K562 (cell line): ENCODE measurements at regions not wholly inside any gene's neighbourhood (a gene's known extent, or its start where the extent isn't known, plus 50 kb on each side); places are given as distances from the start of the nearest gene placed in this dataset.

Experiments used
- ATAC-seq: fragments of 200-7000 bp; cut with Tn5 transposase; 3 replicates; pipeline ENCODE4 v1.9.1; 2020; ENCODE audit warnings: moderate library complexity
- BruUV-seq: library from RNA; stranded (reverse); fragments of 400-500 nt; replicated peaks from 2 replicates; lab custom pipeline; 2021; lab: Mats Ljungman, UMichigan
- CTCF ChIA-PET: fragments of 300-600 bp; formaldehyde crosslinking; extraction: SDS; loops from one replicate; lab custom pipeline; 2021; ENCODE audit warnings: low intra/inter-chr PET ratio; lab: Yijun Ruan, JAX
- POLR2A ChIA-PET: fragments of 300-600, 350-650 bp; sonication (Branson Sonifier 250); formaldehyde crosslinking; extraction: SDS; loops from one replicate; lab custom pipeline; 2021; ENCODE audit warnings: antibody characterized with exemption, inconsistent platforms; lab: Yijun Ruan, JAX
- DNase-seq, 4 experiments: peaks; one replicate each; pipeline versions ENCODE4 v3.0.0 to v3.0.0-alpha.2; 2011 to 2018; ENCODE audit warnings: low spot score in 3 of 4, mixed read lengths in 3 of 4; ENCODE audit errors: extremely low read depth in 1 of 4
- FAIRE-seq: peaks from 2 replicates; lab custom pipeline; 2011; peaks lifted over from hg19 to GRCh38; lab: Jason Lieb, UNC
- H2AFZ ChIP-seq: 2 replicates; pipeline ENCODE4 v1.6.0; 2011; ENCODE audit warnings: low read depth, low read length, control low read depth, inconsistent platforms
- H3K27ac ChIP-seq: fragments of 200-600 bp; 3 replicates; pipeline ENCODE4 v1.8.0; 2011; ENCODE audit warnings: low read depth, mild to moderate bottlenecking, control low read depth, inconsistent platforms, low read length, moderate library complexity, mixed read lengths; ENCODE audit errors: extremely low read depth
- H3K27me3 ChIP-seq, 2 experiments: fragments of 300-600 bp in 1 of 2; 2 replicates in 1 of 2; 3 replicates in 1 of 2; pipeline versions ENCODE4 v1.6.0 to v1.8.0; 2011; ENCODE audit warnings: inconsistent platforms in 2 of 2, low read length in 2 of 2, mild to moderate bottlenecking in 1 of 2, mixed read lengths in 1 of 2, moderate library complexity in 1 of 2; ENCODE audit not compliant: control insufficient read depth in 2 of 2, insufficient read depth in 2 of 2
- H3K36me3 ChIP-seq: fragments of 300-600 bp; 3 replicates; pipeline ENCODE4 v1.8.0; 2011; ENCODE audit warnings: mild to moderate bottlenecking, low read length, inconsistent platforms; ENCODE audit not compliant: control insufficient read depth, insufficient read depth
- H3K4me1 ChIP-seq, 2 experiments: fragments of 200-600 bp in 1 of 2; replicated peaks in 1 of 2; 2 replicates in 1 of 2; 3 replicates in 1 of 2; pipeline versions ENCODE4 v1.5.1 to v1.8.0; 2011; ENCODE audit warnings: inconsistent platforms in 2 of 2, low read length in 2 of 2, mild to moderate bottlenecking in 1 of 2, mixed read lengths in 1 of 2, moderate library complexity in 1 of 2; ENCODE audit not compliant: control insufficient read depth in 2 of 2, insufficient read depth in 2 of 2
- H3K4me2 ChIP-seq: 2 replicates; pipeline ENCODE4 v1.6.1; 2011; ENCODE audit warnings: low read length, control low read depth, inconsistent platforms, mixed read lengths; ENCODE audit not compliant: insufficient read depth
- H3K4me3 ChIP-seq: fragments of 200-600 bp; sonication (generic), shearing (Covaris generic); 2 replicates; pipeline ENCODE4 v1.5.1; 2016; ENCODE audit warnings: control low read depth, inconsistent platforms
- H3K79me2 ChIP-seq: fragments of 200-600 bp; 3 replicates; pipeline ENCODE4 v1.8.0; 2011; ENCODE audit warnings: low read length, inconsistent platforms; ENCODE audit not compliant: control insufficient read depth, insufficient read depth
- H3K9ac ChIP-seq, 2 experiments: 2 replicates each; pipeline versions ENCODE4 v1.6.0 to v1.6.1; 2011; ENCODE audit warnings: low read depth in 2 of 2, low read length in 2 of 2, control low read depth in 1 of 2, inconsistent platforms in 1 of 2, mild to moderate bottlenecking in 1 of 2, mixed read lengths in 1 of 2; ENCODE audit not compliant: insufficient read depth in 1 of 2
- H3K9me1 ChIP-seq: one replicate; pipeline ENCODE4 v1.6.0; 2011; ENCODE audit warnings: inconsistent platforms, mild to moderate bottlenecking, low read length, moderate library complexity; ENCODE audit not compliant: control insufficient read depth, insufficient read depth
- H3K9me3 ChIP-seq: replicated peaks from 2 replicates; pipeline ENCODE4 v1.5.1; 2011; ENCODE audit warnings: low read depth, low read length, inconsistent platforms; ENCODE audit not compliant: control insufficient read depth, insufficient read depth
- H4K20me1 ChIP-seq: replicated peaks from 2 replicates; pipeline ENCODE4 v1.6.1; 2011; ENCODE audit warnings: low read length, inconsistent platforms, mixed read lengths; ENCODE audit not compliant: control insufficient read depth, insufficient read depth
- BMI1 ChIP-seq: fragments of 150-350 bp; IDR thresholded peaks from 2 replicates; pipeline ENCODE4 v1.6.1; 2014; ENCODE audit warnings: low read length
- CEBPB ChIP-seq: fragments of 450-650 bp; IDR thresholded peaks from 2 replicates; pipeline ENCODE4 v1.6.1; 2016; ENCODE audit warnings: missing genetic modification characterization, missing compliant biosample characterization
- HMGXB4 ChIP-seq: sonication (generic); formaldehyde crosslinking; IDR thresholded peaks from 2 replicates; pipeline ENCODE4 v1.8.1; 2023; ENCODE audit warnings: mild to moderate bottlenecking, missing genetic modification reagents
- NONO ChIP-seq, 2 experiments: fragments of 200-400 bp in 1 of 2; fragments of 450-650 bp in 1 of 2; formaldehyde crosslinking in 1 of 2; IDR thresholded peaks; 2 replicates each; pipeline ENCODE4 v1.6.1; 2017; ENCODE audit warnings: low read depth in 2 of 2, mild to moderate bottlenecking in 2 of 2, moderate library complexity in 2 of 2, low read length in 1 of 2
- PRDM10 ChIP-seq: fragments of 450-650 bp; IDR thresholded peaks from 2 replicates; pipeline ENCODE4 v1.6.1; 2018; ENCODE audit not compliant: partially characterized antibody
- ZBTB8A ChIP-seq: fragments of 450-650 bp; IDR thresholded peaks from 2 replicates; pipeline ENCODE4 v1.6.1; 2018; ENCODE audit warnings: mild to moderate bottlenecking, moderate library complexity; ENCODE audit not compliant: partially characterized antibody
- ZNF311 ChIP-seq: fragments of 250-450 bp; sonication (Bioruptor Pico); IDR thresholded peaks from 2 replicates; pipeline ENCODE4 v1.4.0; 2020; ENCODE audit warnings: mild to moderate bottlenecking, moderate library complexity
- ZNF398 ChIP-seq: fragments of 250-450 bp; sonication (Bioruptor Pico); IDR thresholded peaks from 2 replicates; pipeline ENCODE4 v1.8.0; 2021; ENCODE audit warnings: moderate library complexity, mild to moderate bottlenecking, inconsistent platforms
- ZNF436 ChIP-seq: fragments of 250-450, 450-650 bp; sonication (Bioruptor Pico); formaldehyde crosslinking; IDR thresholded peaks from 2 replicates; pipeline ENCODE4 v1.7.0; 2020; ENCODE audit warnings: mild to moderate bottlenecking
- ZNF449 ChIP-seq: fragments of 250-450 bp; sonication (Bioruptor Pico); IDR thresholded peaks from 2 replicates; pipeline ENCODE4 v1.8.0; 2022; ENCODE audit warnings: moderate library complexity, mild to moderate bottlenecking, inconsistent platforms
- ZNF655 ChIP-seq: fragments of 250-450 bp; sonication (Bioruptor Pico); IDR thresholded peaks from 2 replicates; pipeline ENCODE4 v1.5.0; 2021
- ZSCAN29 ChIP-seq: fragments of 450-650 bp; IDR thresholded peaks from 2 replicates; pipeline ENCODE4 v1.6.1; 2017
- WGBS: fragments of 100-300 bp; shearing (Covaris generic); methylation state at CpG from one replicate; pipeline ENCODE4 v1.1.6; 2016; ENCODE audit warnings: low coverage, mixed read lengths; ENCODE audit not compliant: insufficient coverage; ENCODE audit errors: missing lambda C conversion rate; 5-methylcytosine and 5-hydroxymethylcytosine counted together
- in situ Hi-C: fragments of 300-500 bp; cut with MboI; formaldehyde crosslinking; loops from 4 replicates; pipeline ENCODE4 v1.15.0; 2018; ENCODE audit warnings: inconsistent platforms, mixed read lengths
- intact Hi-C: fragments of 100-400 bp; cut with micrococcal nuclease; formaldehyde crosslinking; loops from 2 replicates; pipeline ENCODE4 v1.14.2; 2022

- in situ Hi-C loops, result no loop called here
- Histone ChIP-seq H3K27ac (no peak overlapping the region), H4K20me1 (no peaks in the 10 kb centered on the region), H3K27me3 (no peaks in the 10 kb centered on the region), H3K4me2 (no peak overlapping the region), H3K4me3 (no peak overlapping the region), H3K36me3 (no peaks in the 10 kb centered on the region), H3K9me3 (no peaks in the 10 kb centered on the region), H3K79me2 (no peaks in the 10 kb centered on the region), H3K9ac (no peak overlapping the region), H3K4me1 (no peaks in the 10 kb centered on the region), H2AFZ (no peak overlapping the region), H3K9me1 (no peaks in the 10 kb centered on the region)
- intact Hi-C loops, result no loop called here
- no peak for FAIRE-seq
- no peak for DNase-seq
- CTCF ChIA-PET, result no interaction called here
- BruUV-seq, result no TSS peak
- 0% methylated on average over 1 of the region's 1 CpG for WGBS
- POLR2A ChIA-PET, result no interaction called here
- ATAC-seq, result no peak
- TF ChIP-seq PRDM10 (no peak), NONO (IDR thresholded peaks at IDR 0.05; ENCODE audit: low read depth in 2 of 2, low read length in 1 of 2) (no peak), BMI1 (no peak), ZNF449 (CRISPR knock-in tag) (no peak), ZNF436 (no peak), ZBTB8A (no peak), ZNF398 (CRISPR knock-in tag) (no peak), ZNF311 (no peak), CEBPB (tag) (no peak), ZSCAN29 (no peak), ZNF655 (CRISPR knock-in tag) (no peak), HMGXB4 (CRISPR knock-in tag) (no peak)
These were observed 484.8 kb upstream of the NETO1 start for GRCh38 chr18:73352546-73352945.
